ENCODE measurements at regions not wholly inside any gene's neighbourhood (a gene's known extent, or its start where the extent isn't known, plus 50 kb on each side); places are given as distances from the start of the nearest gene placed in this dataset.

DNA sequence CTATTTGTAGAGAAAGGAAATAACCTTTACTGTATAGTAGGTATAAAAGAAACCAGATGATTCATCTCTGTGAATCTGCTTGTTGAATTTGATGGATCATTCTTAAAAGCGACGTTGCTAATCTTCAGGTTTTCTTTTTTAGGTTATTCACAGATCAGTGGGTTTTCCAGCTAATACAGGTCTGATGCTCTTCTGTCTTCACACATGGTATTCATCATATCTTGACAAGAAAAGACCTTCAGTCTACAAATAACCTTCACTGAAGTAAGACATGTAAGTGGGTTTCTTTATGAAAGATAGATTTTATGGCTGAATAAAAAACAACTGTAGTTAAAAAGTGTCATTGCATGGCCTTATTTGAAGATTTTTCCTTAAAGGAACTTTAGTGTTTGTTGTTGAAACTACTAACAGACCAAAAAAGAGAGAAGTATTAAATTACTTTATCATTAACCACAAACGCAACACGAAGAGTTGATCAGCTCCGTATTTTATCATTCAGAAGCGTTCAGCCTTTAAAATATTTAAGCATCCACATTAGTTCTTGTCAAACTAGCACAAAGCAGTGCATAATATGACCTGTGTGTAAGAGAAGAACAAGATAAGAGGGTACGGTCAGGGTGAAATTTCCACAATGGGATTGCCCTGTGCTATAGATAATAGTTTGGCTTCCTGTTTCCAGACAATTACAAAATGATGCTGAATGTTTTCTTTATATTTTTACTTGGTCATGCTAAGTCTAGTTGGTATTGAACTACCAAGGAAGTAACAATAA lies 299.5 kb downstream of the MZT1 start:
- H3K4me1 ChIP-seq (ENCODE audit: control insufficient read depth in 1 of 2, insufficient read depth in 2 of 2, low read length in 2 of 2) = no peaks in the 10 kb centered on the region
- no peaks in the 10 kb centered on the region for H4K20me1 ChIP-seq (ENCODE audit: insufficient read depth)
- H3K4me2 ChIP-seq (ENCODE audit: low read length) = no peak overlapping the region
- H3K9ac ChIP-seq (ENCODE audit: low read length) = no peak overlapping the region
- H3K79me2 ChIP-seq (ENCODE audit: insufficient read depth, low read length) = no peaks in the 10 kb centered on the region
- no peak overlapping the region for H2AFZ ChIP-seq (ENCODE audit: low read depth, low read length, poor library complexity, severe bottlenecking)
- no peak for ATAC-seq
- ChIA-PET CTCF (no interaction called here), RAD21 (ENCODE audit: low non-redundant PET in 1 of 2, low total read pairs in 2 of 2, uncharacterized antibody in 2 of 2, unreplicated experiment in 2 of 2) (no interaction called here), POLR2A (no interaction called here)
- H3K9me3 ChIP-seq (ENCODE audit: control insufficient read depth in 1 of 2, insufficient read depth in 1 of 2, low read depth in 1 of 2, low read length in 2 of 2) = no peaks in the 10 kb centered on the region
- no peak overlapping the region for H3K4me3 ChIP-seq (replicated peaks in 1 of 2; ENCODE audit: low read depth in 1 of 2, low read length in 2 of 2)
- H3K36me3 ChIP-seq (ENCODE audit: control insufficient read depth in 1 of 2, insufficient read depth in 2 of 2, low read length in 2 of 2) = no peaks in the 10 kb centered on the region
- H3K9me2 ChIP-seq (ENCODE audit: insufficient read depth) = no peaks in the 10 kb centered on the region
- H3K27ac ChIP-seq (ENCODE audit: low read depth, low read length) = no peak overlapping the region
- no peak for TF ChIP-seq YY1 (IDR thresholded peaks at IDR 0.05; ENCODE audit: extremely low read depth, insufficient replicate concordance, low read depth, low read length)
- no peak for TF ChIP-seq EGR1 (IDR thresholded peaks at IDR 0.05; ENCODE audit: low read depth)
- no peak for TF ChIP-seq EZH2phosphoT487 (IDR thresholded peaks at IDR 0.05; ENCODE audit: borderline replicate concordance)
- no peak for TF ChIP-seq TCF7L2 (IDR thresholded peaks at IDR 0.05; ENCODE audit: borderline replicate concordance, extremely low read depth, insufficient read depth, insufficient read length)
- TF ChIP-seq POLR2AphosphoS5 (IDR thresholded peaks at IDR 0.05; ENCODE audit: low read depth, low read length) = no peak
- TF ChIP-seq FOSL1 (IDR thresholded peaks at IDR 0.05; ENCODE audit: low read depth) = no peak
- TF ChIP-seq, protein P1, sequence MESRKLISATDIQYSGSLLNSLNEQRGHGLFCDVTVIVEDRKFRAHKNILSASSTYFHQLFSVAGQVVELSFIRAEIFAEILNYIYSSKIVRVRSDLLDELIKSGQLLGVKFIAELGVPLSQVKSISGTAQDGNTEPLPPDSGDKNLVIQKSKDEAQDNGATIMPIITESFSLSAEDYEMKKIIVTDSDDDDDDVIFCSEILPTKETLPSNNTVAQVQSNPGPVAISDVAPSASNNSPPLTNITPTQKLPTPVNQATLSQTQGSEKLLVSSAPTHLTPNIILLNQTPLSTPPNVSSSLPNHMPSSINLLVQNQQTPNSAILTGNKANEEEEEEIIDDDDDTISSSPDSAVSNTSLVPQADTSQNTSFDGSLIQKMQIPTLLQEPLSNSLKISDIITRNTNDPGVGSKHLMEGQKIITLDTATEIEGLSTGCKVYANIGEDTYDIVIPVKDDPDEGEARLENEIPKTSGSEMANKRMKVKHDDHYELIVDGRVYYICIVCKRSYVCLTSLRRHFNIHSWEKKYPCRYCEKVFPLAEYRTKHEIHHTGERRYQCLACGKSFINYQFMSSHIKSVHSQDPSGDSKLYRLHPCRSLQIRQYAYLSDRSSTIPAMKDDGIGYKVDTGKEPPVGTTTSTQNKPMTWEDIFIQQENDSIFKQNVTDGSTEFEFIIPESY (IDR thresholded peaks at IDR 0.05; ENCODE audit: extremely low read depth, insufficient replicate concordance, low read length) = no peak
- no peak for TF ChIP-seq SRF (IDR thresholded peaks at IDR 0.05; ENCODE audit: low read depth)
- no peak for TF ChIP-seq SP1 (IDR thresholded peaks at IDR 0.05; ENCODE audit: low read depth)
- TF ChIP-seq, protein P2, sequence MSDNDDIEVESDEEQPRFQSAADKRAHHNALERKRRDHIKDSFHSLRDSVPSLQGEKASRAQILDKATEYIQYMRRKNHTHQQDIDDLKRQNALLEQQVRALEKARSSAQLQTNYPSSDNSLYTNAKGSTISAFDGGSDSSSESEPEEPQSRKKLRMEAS (IDR thresholded peaks at IDR 0.05) = no peak
- TF ChIP-seq, protein P3, sequence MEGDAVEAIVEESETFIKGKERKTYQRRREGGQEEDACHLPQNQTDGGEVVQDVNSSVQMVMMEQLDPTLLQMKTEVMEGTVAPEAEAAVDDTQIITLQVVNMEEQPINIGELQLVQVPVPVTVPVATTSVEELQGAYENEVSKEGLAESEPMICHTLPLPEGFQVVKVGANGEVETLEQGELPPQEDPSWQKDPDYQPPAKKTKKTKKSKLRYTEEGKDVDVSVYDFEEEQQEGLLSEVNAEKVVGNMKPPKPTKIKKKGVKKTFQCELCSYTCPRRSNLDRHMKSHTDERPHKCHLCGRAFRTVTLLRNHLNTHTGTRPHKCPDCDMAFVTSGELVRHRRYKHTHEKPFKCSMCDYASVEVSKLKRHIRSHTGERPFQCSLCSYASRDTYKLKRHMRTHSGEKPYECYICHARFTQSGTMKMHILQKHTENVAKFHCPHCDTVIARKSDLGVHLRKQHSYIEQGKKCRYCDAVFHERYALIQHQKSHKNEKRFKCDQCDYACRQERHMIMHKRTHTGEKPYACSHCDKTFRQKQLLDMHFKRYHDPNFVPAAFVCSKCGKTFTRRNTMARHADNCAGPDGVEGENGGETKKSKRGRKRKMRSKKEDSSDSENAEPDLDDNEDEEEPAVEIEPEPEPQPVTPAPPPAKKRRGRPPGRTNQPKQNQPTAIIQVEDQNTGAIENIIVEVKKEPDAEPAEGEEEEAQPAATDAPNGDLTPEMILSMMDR (IDR thresholded peaks at IDR 0.05 in 2 of 3, conservative IDR thresholded peaks at IDR 0.05 in 1 of 3; ENCODE audit: borderline replicate concordance in 1 of 3, insufficient read depth in 1 of 3, low read depth in 2 of 3, low read length in 2 of 3) = no peak
- no peak for TF ChIP-seq RAD21 (IDR thresholded peaks at IDR 0.05; ENCODE audit: low read depth)
- no peak for TF ChIP-seq ZFX (IDR thresholded peaks at IDR 0.05)
- no peak for TF ChIP-seq JUND (IDR thresholded peaks at IDR 0.05)
- TF ChIP-seq POLR2A (IDR thresholded peaks at IDR 0.05; ENCODE audit: borderline replicate concordance, extremely low read depth, insufficient read depth, insufficient read length) = no peak
- no peak for TF ChIP-seq EZH2 (IDR thresholded peaks at IDR 0.05)
- TF ChIP-seq, protein P4, sequence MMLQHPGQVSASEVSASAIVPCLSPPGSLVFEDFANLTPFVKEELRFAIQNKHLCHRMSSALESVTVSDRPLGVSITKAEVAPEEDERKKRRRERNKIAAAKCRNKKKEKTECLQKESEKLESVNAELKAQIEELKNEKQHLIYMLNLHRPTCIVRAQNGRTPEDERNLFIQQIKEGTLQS (IDR thresholded peaks at IDR 0.05) = no peak
- no peak for TF ChIP-seq CEBPB (IDR thresholded peaks at IDR 0.05; ENCODE audit: low read depth)
- TF ChIP-seq, protein P5, sequence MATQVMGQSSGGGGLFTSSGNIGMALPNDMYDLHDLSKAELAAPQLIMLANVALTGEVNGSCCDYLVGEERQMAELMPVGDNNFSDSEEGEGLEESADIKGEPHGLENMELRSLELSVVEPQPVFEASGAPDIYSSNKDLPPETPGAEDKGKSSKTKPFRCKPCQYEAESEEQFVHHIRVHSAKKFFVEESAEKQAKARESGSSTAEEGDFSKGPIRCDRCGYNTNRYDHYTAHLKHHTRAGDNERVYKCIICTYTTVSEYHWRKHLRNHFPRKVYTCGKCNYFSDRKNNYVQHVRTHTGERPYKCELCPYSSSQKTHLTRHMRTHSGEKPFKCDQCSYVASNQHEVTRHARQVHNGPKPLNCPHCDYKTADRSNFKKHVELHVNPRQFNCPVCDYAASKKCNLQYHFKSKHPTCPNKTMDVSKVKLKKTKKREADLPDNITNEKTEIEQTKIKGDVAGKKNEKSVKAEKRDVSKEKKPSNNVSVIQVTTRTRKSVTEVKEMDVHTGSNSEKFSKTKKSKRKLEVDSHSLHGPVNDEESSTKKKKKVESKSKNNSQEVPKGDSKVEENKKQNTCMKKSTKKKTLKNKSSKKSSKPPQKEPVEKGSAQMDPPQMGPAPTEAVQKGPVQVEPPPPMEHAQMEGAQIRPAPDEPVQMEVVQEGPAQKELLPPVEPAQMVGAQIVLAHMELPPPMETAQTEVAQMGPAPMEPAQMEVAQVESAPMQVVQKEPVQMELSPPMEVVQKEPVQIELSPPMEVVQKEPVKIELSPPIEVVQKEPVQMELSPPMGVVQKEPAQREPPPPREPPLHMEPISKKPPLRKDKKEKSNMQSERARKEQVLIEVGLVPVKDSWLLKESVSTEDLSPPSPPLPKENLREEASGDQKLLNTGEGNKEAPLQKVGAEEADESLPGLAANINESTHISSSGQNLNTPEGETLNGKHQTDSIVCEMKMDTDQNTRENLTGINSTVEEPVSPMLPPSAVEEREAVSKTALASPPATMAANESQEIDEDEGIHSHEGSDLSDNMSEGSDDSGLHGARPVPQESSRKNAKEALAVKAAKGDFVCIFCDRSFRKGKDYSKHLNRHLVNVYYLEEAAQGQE (IDR thresholded peaks at IDR 0.05; ENCODE audit: low read depth) = no peak
- no peak for TF ChIP-seq SIN3A (IDR thresholded peaks at IDR 0.05; ENCODE audit: low read depth)
- H3K27me3 ChIP-seq (ENCODE audit: insufficient read depth, low read length) = no peaks in the 10 kb centered on the region
- no TSS peak for BruUV-seq (replicated peaks)
- intact Hi-C loops (cut with micrococcal nuclease) = no loop called here
- no peak for DNase-seq (ENCODE audit: low read depth, low spot score)
